Lower leg skin (tissue), 3 donors: ENCODE measurements at regions not wholly inside any gene's neighbourhood (a gene's known extent, or its start where the extent isn't known, plus 50 kb on each side); places are given as distances from the start of the nearest gene placed in this dataset.

Experiments used
- POLR2A ChIP-seq, 2 donors: fragments of 450-650 bp; IDR thresholded peaks; one replicate each; pipeline ENCODE4 v1.6.1; 2016 to 2017; ENCODE audit warnings: antibody characterized with exemption in 2 of 2, mild to moderate bottlenecking in 1 of 2, moderate library complexity in 1 of 2
- TF ChIP-seq, protein P1 (sequence below), 3 donors: fragments of 450-650 bp; IDR thresholded peaks; one replicate each; pipeline ENCODE4 v1.5.1; 2016; ENCODE audit warnings: antibody characterized with exemption in 3 of 3, mild to moderate bottlenecking in 3 of 3, moderate library complexity in 2 of 3

DNA sequence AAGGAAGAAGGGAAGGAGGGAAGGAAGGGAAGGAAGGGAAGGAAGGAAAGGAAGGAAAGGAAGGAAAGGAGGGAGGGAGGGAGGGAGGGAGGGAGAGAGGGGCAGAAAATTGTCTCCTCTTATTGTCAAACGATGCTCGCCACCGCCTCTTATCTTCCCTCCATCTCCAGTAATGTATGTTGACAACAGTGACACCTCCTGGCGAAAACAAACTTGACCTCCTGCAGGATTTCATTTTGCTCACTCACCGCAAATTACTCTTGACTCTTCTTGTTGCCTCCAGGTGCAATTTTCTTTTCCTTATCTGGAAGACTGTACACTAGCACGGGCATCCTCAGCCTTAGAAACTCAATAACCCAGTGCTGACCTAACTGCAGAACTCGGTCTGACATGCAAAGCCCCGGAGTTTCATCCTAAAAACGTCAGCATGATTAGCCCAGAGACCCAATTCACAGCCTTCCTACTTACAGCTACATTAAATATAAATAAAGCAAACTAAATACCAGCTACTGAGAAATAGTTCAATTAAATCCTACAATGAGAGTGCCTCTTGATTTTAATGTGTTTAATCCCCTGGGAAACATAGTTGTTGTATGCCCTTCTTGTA, 512.4 kb upstream of the TMPO start:
- no peak for TF ChIP-seq POLR2A (IDR thresholded peaks at IDR 0.05)
- TF ChIP-seq, protein P1, sequence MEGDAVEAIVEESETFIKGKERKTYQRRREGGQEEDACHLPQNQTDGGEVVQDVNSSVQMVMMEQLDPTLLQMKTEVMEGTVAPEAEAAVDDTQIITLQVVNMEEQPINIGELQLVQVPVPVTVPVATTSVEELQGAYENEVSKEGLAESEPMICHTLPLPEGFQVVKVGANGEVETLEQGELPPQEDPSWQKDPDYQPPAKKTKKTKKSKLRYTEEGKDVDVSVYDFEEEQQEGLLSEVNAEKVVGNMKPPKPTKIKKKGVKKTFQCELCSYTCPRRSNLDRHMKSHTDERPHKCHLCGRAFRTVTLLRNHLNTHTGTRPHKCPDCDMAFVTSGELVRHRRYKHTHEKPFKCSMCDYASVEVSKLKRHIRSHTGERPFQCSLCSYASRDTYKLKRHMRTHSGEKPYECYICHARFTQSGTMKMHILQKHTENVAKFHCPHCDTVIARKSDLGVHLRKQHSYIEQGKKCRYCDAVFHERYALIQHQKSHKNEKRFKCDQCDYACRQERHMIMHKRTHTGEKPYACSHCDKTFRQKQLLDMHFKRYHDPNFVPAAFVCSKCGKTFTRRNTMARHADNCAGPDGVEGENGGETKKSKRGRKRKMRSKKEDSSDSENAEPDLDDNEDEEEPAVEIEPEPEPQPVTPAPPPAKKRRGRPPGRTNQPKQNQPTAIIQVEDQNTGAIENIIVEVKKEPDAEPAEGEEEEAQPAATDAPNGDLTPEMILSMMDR (IDR thresholded peaks at IDR 0.05), result no peak
